Panc1 (cell line): ENCODE measurements at regions not wholly inside any gene's neighbourhood (a gene's known extent, or its start where the extent isn't known, plus 50 kb on each side); places are given as distances from the start of the nearest gene placed in this dataset.

ENCODE experiments used
- POLR2AphosphoS5 ChIP-seq: IDR thresholded peaks from 2 replicates; pipeline ENCODE4 v1.6.1; 2012; ENCODE audit warnings: mild to moderate bottlenecking, low read depth, low read length, moderate library complexity
- TF ChIP-seq, protein P1 (sequence below): fragments of 450-650 bp; IDR thresholded peaks from 2 replicates; pipeline ENCODE4 v1.5.1; 2017; ENCODE audit warnings: mild to moderate bottlenecking

DNA sequence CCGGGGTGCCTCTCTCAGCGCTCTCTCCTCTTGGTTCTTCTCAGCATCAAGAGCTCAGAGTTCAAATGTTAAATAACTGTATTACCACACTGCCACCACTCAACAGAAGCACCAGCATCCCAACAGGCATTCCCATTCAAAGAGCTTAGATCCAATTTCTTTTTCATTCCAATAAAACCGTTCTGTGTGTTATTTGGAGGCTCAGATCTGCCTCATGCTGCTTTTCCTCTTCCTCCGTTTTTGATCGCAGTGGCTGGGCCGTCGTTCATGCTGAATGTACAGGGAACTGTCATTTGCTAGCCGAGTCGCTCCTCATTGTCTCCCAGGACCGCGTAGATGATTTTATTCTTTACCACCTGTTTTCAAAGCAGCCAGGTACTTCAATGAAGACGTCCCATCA lies 798.9 kb upstream of the SALL3 start:
- TF ChIP-seq, protein P1, sequence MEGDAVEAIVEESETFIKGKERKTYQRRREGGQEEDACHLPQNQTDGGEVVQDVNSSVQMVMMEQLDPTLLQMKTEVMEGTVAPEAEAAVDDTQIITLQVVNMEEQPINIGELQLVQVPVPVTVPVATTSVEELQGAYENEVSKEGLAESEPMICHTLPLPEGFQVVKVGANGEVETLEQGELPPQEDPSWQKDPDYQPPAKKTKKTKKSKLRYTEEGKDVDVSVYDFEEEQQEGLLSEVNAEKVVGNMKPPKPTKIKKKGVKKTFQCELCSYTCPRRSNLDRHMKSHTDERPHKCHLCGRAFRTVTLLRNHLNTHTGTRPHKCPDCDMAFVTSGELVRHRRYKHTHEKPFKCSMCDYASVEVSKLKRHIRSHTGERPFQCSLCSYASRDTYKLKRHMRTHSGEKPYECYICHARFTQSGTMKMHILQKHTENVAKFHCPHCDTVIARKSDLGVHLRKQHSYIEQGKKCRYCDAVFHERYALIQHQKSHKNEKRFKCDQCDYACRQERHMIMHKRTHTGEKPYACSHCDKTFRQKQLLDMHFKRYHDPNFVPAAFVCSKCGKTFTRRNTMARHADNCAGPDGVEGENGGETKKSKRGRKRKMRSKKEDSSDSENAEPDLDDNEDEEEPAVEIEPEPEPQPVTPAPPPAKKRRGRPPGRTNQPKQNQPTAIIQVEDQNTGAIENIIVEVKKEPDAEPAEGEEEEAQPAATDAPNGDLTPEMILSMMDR = no peak
- no peak for TF ChIP-seq POLR2AphosphoS5
